Caco-2 (cell line): ENCODE measurements at regions not wholly inside any gene's neighbourhood (a gene's known extent, or its start where the extent isn't known, plus 50 kb on each side); places are given as distances from the start of the nearest gene placed in this dataset.
"Not testable (repeated sequence)": the region's sequence is repeated elsewhere in the genome, so short reads cannot be mapped to it uniquely, and the experiment has no call there.

Experiments
- BruUV-seq: library from RNA; stranded (reverse); fragments of 400-500 nt; replicated peaks from 2 replicates; lab custom pipeline; 2021; lab: Mats Ljungman, UMichigan
- CTCF ChIA-PET: fragments of 300-600 bp; sonication (Branson Sonifier 250); formaldehyde crosslinking; loops from one replicate; lab custom pipeline; 2022; ENCODE audit warnings: antibody characterized with exemption; lab: Charles Lee
- POLR2A ChIA-PET: fragments of 300-600 bp; sonication (Branson Sonifier 250); formaldehyde crosslinking; loops from one replicate; lab custom pipeline; 2022; ENCODE audit warnings: antibody characterized with exemption; lab: Charles Lee
- DNase-seq, 2 experiments: peaks; one replicate each; pipeline versions ENCODE4 v3.0.0 to v3.0.0-alpha.2; 2020 to 2022
- H3K27me3 ChIP-seq: replicated peaks from 2 replicates; pipeline ENCODE4 v1.6.0; 2011; ENCODE audit warnings: low read length; ENCODE audit not compliant: control insufficient read depth, insufficient read depth
- H3K36me3 ChIP-seq: 2 replicates; pipeline ENCODE4 v1.5.1; 2011; ENCODE audit warnings: low read length; ENCODE audit not compliant: control insufficient read depth, insufficient read depth
- H3K4me1 ChIP-seq: fragments of 250-450 bp; sonication (Bioruptor Pico); 2 replicates; pipeline ENCODE4 v1.5.1; 2020; ENCODE audit warnings: mild to moderate bottlenecking
- H3K4me3 ChIP-seq: 2 replicates; pipeline ENCODE4 v1.5.1; 2011; ENCODE audit warnings: low read depth, mild to moderate bottlenecking, control low read depth, low read length
- H3K9me3 ChIP-seq: fragments of 250-450 bp; sonication (Bioruptor Pico); 2 replicates; pipeline ENCODE4 v1.5.1; 2020; ENCODE audit warnings: mild to moderate bottlenecking, moderate library complexity
- H3K27ac Mint-ChIP-seq: one replicate; pipeline ENCODE4 v1.8.0; 2022; ENCODE audit warnings: mixed read lengths; ENCODE audit not compliant: unreplicated experiment
- H3K27me3 Mint-ChIP-seq: one replicate; pipeline ENCODE4 v1.8.0; 2022; ENCODE audit warnings: mixed read lengths; ENCODE audit not compliant: insufficient read depth, unreplicated experiment
- H3K36me3 Mint-ChIP-seq: one replicate; pipeline ENCODE4 v1.8.0; 2022; ENCODE audit warnings: mild to moderate bottlenecking, mixed read lengths; ENCODE audit not compliant: insufficient read depth, unreplicated experiment
- H3K4me1 Mint-ChIP-seq: one replicate; pipeline ENCODE4 v1.8.0; 2022; ENCODE audit warnings: low read depth, mixed read lengths; ENCODE audit not compliant: unreplicated experiment
- H3K4me3 Mint-ChIP-seq: one replicate; pipeline ENCODE4 v1.8.0; 2022; ENCODE audit warnings: mild to moderate bottlenecking, moderate library complexity, mixed read lengths; ENCODE audit not compliant: unreplicated experiment
- H3K9me3 Mint-ChIP-seq: one replicate; pipeline ENCODE4 v1.8.0; 2022; ENCODE audit warnings: mixed read lengths; ENCODE audit not compliant: unreplicated experiment
- intact Hi-C: fragments of 100-400 bp; cut with micrococcal nuclease; formaldehyde crosslinking; loops from one replicate; pipeline ENCODE4 v1.10.0; 2022; ENCODE audit not compliant: unreplicated experiment
- TF ChIP-seq, protein P1 (sequence below), 2 experiments: fragments of 200-600 bp in 1 of 2; IDR thresholded peaks; 1 replicate in 1 of 2; 2 replicates in 1 of 2; pipeline versions ENCODE4 v1.5.1 to v1.8.0; 2011 to 2022; ENCODE audit warnings: antibody characterized with exemption in 1 of 2, control low read depth in 1 of 2, inconsistent platforms in 1 of 2, low read depth in 1 of 2, low read length in 1 of 2, mild to moderate bottlenecking in 1 of 2, moderate library complexity in 1 of 2; ENCODE audit not compliant: insufficient read depth in 1 of 2, severe bottlenecking in 1 of 2, unreplicated experiment in 1 of 2

- Histone ChIP-seq H3K4me1 (peaks cover 16% of the 10 kb centered on the region), H3K4me3 (no peak overlapping the region), H3K36me3 (no peaks in the 10 kb centered on the region), H3K27me3 (no peaks in the 10 kb centered on the region), H3K9me3 (no peaks in the 10 kb centered on the region)
- TF ChIP-seq, protein P1, sequence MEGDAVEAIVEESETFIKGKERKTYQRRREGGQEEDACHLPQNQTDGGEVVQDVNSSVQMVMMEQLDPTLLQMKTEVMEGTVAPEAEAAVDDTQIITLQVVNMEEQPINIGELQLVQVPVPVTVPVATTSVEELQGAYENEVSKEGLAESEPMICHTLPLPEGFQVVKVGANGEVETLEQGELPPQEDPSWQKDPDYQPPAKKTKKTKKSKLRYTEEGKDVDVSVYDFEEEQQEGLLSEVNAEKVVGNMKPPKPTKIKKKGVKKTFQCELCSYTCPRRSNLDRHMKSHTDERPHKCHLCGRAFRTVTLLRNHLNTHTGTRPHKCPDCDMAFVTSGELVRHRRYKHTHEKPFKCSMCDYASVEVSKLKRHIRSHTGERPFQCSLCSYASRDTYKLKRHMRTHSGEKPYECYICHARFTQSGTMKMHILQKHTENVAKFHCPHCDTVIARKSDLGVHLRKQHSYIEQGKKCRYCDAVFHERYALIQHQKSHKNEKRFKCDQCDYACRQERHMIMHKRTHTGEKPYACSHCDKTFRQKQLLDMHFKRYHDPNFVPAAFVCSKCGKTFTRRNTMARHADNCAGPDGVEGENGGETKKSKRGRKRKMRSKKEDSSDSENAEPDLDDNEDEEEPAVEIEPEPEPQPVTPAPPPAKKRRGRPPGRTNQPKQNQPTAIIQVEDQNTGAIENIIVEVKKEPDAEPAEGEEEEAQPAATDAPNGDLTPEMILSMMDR (IDR thresholded peaks at IDR 0.05; ENCODE audit: insufficient read depth in 1 of 2, low read depth in 1 of 2, low read length in 1 of 2, severe bottlenecking in 1 of 2, unreplicated experiment in 1 of 2): no peak
- no peak overlapping the region for H3K4me3 Mint-ChIP-seq
- H3K27me3 Mint-ChIP-seq: no peaks in the 10 kb centered on the region
- no peaks in the 10 kb centered on the region for H3K36me3 Mint-ChIP-seq
- CTCF ChIA-PET: no interaction called here
- POLR2A ChIA-PET: no interaction called here
- no peak overlapping the region for H3K27ac Mint-ChIP-seq
- BruUV-seq: no TSS peak
- H3K9me3 Mint-ChIP-seq: peaks cover 16% of the 10 kb centered on the region
- DNase-seq: no peak
- peaks cover 16% of the 10 kb centered on the region for H3K4me1 Mint-ChIP-seq
- intact Hi-C loops: no loop called here
Measured at GRCh38 chr14:89669193-89669592, 252.2 kb upstream of the FOXN3 start.

DNA sequence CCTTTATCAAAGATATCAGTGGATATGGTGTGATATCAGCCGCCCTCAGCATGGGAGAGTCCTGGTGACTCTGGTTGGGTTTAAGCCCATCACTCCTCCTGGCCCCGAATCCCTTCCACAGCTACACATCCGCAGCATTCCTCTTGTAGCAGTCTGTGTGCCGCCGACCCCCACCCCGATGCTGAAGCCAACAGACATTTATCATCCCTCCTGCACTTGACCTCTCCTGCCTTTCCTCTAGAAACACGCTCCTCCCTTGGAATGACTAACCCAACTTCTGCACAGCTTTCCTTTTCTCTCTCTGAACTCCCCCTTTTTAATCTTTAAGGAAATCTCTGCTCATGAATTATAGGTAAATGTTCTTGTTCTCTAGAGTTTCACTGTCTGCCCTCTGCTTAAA is 250.9 kb upstream of the FOXN3 start:
- Histone ChIP-seq H3K4me1 (peaks cover 8% of the 10 kb centered on the region), H3K27me3 (no peaks in the 10 kb centered on the region), H3K4me3 (no peak overlapping the region), H3K9me3 (no peaks in the 10 kb centered on the region), H3K36me3 (no peaks in the 10 kb centered on the region)
- Mint-ChIP-seq H3K36me3 (no peaks in the 10 kb centered on the region), H3K27ac (no peak overlapping the region), H3K4me3 (no peak overlapping the region), H3K4me1 (peaks cover 7% of the 10 kb centered on the region), H3K27me3 (no peaks in the 10 kb centered on the region), H3K9me3 (peaks cover 18% of the 10 kb centered on the region)
- CTCF ChIA-PET: no interaction called here
- no TSS peak for BruUV-seq
- DNase-seq: no peak
- TF ChIP-seq, protein P1 (IDR thresholded peaks at IDR 0.05; ENCODE audit: insufficient read depth in 1 of 2, low read depth in 1 of 2, low read length in 1 of 2, severe bottlenecking in 1 of 2, unreplicated experiment in 1 of 2): no peak
- intact Hi-C loops: no loop called here
- POLR2A ChIA-PET: no interaction called here

DNA sequence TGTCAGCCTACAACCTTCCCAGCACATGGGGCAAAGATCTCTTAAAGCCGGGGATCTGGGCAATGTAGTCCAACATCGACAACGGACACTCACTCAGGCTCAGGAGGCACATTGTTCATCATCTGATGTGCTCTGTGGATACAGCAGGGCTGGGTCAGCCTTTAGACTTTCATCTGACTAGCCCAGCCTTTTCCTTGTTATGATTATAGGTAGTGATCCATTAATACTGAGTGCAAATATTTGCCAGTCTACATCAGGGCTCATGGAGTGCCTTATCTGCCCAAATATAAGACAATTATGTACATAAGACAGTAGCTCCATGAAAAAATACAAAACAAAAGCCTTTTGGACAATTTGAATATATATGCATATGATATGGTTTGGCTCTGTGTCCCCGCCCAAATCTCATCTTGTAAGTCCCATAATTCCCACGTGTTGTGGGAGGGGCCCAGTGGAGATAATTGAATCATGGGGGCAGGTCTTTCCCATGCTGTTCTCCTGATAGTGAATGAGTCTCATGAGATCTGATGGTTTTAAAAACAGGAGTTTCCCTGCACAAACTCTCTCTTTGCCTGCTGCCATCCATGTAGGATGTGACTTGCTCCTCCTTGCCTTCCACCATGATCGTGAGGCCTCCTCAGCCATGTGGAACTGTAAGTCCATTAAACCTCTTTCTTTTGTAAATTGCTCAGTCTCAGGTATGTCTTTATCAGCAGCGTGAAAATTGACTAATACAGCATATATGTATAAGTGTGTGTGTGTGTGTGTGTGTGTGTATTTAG is 248.5 kb upstream of the FOXN3 start:
- H3K4me3 Mint-ChIP-seq, DNase-seq, BruUV-seq, intact Hi-C loops, H3K4me3 ChIP-seq, H3K9me3 ChIP-seq, H3K27me3 Mint-ChIP-seq, H3K4me1 ChIP-seq, H3K27me3 ChIP-seq, H3K36me3 ChIP-seq, H3K27ac Mint-ChIP-seq, CTCF ChIA-PET, H3K36me3 Mint-ChIP-seq, H3K4me1 Mint-ChIP-seq: not testable (repeated sequence)
- H3K9me3 Mint-ChIP-seq: peaks cover 18% of the 10 kb centered on the region
- POLR2A ChIA-PET: interaction anchor here (0.5 kb wide), 1 partner anchor 10 kb away, joined by 3 read pairs; no protein-coding TSS in a partner anchor
